IMR-90 (cell line): ENCODE measurements at regions not wholly inside any gene's neighbourhood (a gene's known extent, or its start where the extent isn't known, plus 50 kb on each side); places are given as distances from the start of the nearest gene placed in this dataset.

ENCODE experiments used
- ATAC-seq: fragments of 200-7000 bp; cut with Tn5 transposase; 2 replicates; pipeline ENCODE4 v1.9.1; 2020; ENCODE audit warnings: low read depth, mild to moderate bottlenecking, moderate library complexity
- BruUV-seq: library from RNA; stranded (reverse); fragments of 400-500 nt; replicated peaks from 2 replicates; lab custom pipeline; 2021; lab: Mats Ljungman, UMichigan
- CTCF ChIA-PET: fragments of 300-600 bp; formaldehyde crosslinking; extraction: SDS; loops from one replicate; lab custom pipeline; 2021; ENCODE audit warnings: antibody characterized with exemption; lab: Yijun Ruan, JAX
- POLR2A ChIA-PET: fragments of 300-600 bp; sonication (Branson Sonifier 250); formaldehyde crosslinking; loops from one replicate; lab custom pipeline; 2022; ENCODE audit warnings: antibody characterized with exemption; ENCODE audit not compliant: unreplicated experiment; lab: Charles Lee
- DNase-seq: peaks from one replicate; pipeline ENCODE4 v3.0.0; 2013
- H2AFZ ChIP-seq: replicated peaks from 2 replicates; pipeline ENCODE3; 2013; ENCODE audit warnings: low read length, mild to moderate bottlenecking; ENCODE audit not compliant: poor library complexity
- H2AK5ac ChIP-seq: 2 replicates; pipeline ENCODE4 v1.6.1; 2013; ENCODE audit warnings: low read depth, low read length, inconsistent platforms
- H2AK9ac ChIP-seq: replicated peaks from 2 replicates; pipeline ENCODE3; 2013; ENCODE audit warnings: mild to moderate bottlenecking, low read depth, low read length, moderate library complexity; ENCODE audit not compliant: poor library complexity
- H2BK120ac ChIP-seq: 2 replicates; pipeline ENCODE4 v1.6.1; 2013; ENCODE audit warnings: low read depth, low read length, inconsistent platforms
- H2BK15ac ChIP-seq: 3 replicates; pipeline ENCODE4 v1.6.1; 2013; ENCODE audit warnings: low read depth, low read length, inconsistent platforms
- H2BK20ac ChIP-seq: 2 replicates; pipeline ENCODE4 v1.6.1; 2013; ENCODE audit warnings: low read depth, mild to moderate bottlenecking, inconsistent platforms, low read length, moderate library complexity
- H2BK5ac ChIP-seq: 2 replicates; pipeline ENCODE4 v1.6.1; 2013; ENCODE audit warnings: mild to moderate bottlenecking, low read depth, low read length, inconsistent platforms; ENCODE audit not compliant: poor library complexity, severe bottlenecking
- H3K14ac ChIP-seq: replicated peaks from 2 replicates; pipeline ENCODE4 v1.6.1; 2013; ENCODE audit warnings: low read depth, low read length, inconsistent platforms
- H3K18ac ChIP-seq: 2 replicates; pipeline ENCODE4 v1.6.1; 2013; ENCODE audit warnings: low read depth, low read length, control low read depth
- H3K23ac ChIP-seq: 2 replicates; pipeline ENCODE4 v1.6.1; 2013; ENCODE audit warnings: low read depth, low read length, inconsistent platforms
- H3K27ac ChIP-seq: 2 replicates; pipeline ENCODE4 v1.5.1; 2013; ENCODE audit warnings: mild to moderate bottlenecking, control low read depth, low read length; ENCODE audit not compliant: insufficient read depth
- H3K27me3 ChIP-seq: 2 replicates; pipeline ENCODE4 v1.6.1; 2013; ENCODE audit warnings: low read length; ENCODE audit not compliant: control insufficient read depth, insufficient read depth
- H3K36me3 ChIP-seq: 2 replicates; pipeline ENCODE4 v1.6.1; 2013; ENCODE audit warnings: low read length, mixed read lengths; ENCODE audit not compliant: control insufficient read depth, insufficient read depth
- H3K4ac ChIP-seq: 2 replicates; pipeline ENCODE4 v1.6.1; 2013; ENCODE audit warnings: low read depth, low read length, inconsistent platforms
- H3K4me1 ChIP-seq: 2 replicates; pipeline ENCODE4 v1.6.1; 2013; ENCODE audit warnings: low read length, mixed read lengths; ENCODE audit not compliant: control insufficient read depth, insufficient read depth
- H3K4me2 ChIP-seq: 2 replicates; pipeline ENCODE4 v1.6.1; 2013; ENCODE audit warnings: low read depth, mild to moderate bottlenecking, control low read depth, low read length, moderate library complexity
- H3K4me3 ChIP-seq: 2 replicates; pipeline ENCODE4 v1.5.1; 2013; ENCODE audit warnings: low read depth, mild to moderate bottlenecking, control low read depth, low read length, moderate library complexity; ENCODE audit not compliant: insufficient read depth
- H3K56ac ChIP-seq: 2 replicates; pipeline ENCODE4 v1.6.1; 2013; ENCODE audit warnings: low read length, inconsistent platforms; ENCODE audit not compliant: insufficient read depth; ENCODE audit errors: extremely low read depth
- H3K79me1 ChIP-seq, 2 experiments: 2 replicates each; pipeline ENCODE4 v1.6.1; 2013; ENCODE audit warnings: low read length in 2 of 2, inconsistent platforms in 1 of 2, low read depth in 1 of 2
- H3K9ac ChIP-seq: 2 replicates; pipeline ENCODE4 v1.6.1; 2013; ENCODE audit warnings: low read depth, low read length, control low read depth
- H3K9me1 ChIP-seq: 2 replicates; pipeline ENCODE4 v1.6.1; 2013; ENCODE audit warnings: low read length, inconsistent platforms; ENCODE audit not compliant: insufficient read depth
- H3K9me3 ChIP-seq: 2 replicates; pipeline ENCODE4 v1.6.1; 2013; ENCODE audit warnings: low read length; ENCODE audit not compliant: control insufficient read depth, insufficient read depth
- H4K20me1 ChIP-seq: 2 replicates; pipeline ENCODE4 v1.6.1; 2013; ENCODE audit warnings: low read length, inconsistent platforms; ENCODE audit not compliant: insufficient read depth
- H4K5ac ChIP-seq: 2 replicates; pipeline ENCODE4 v1.6.1; 2013; ENCODE audit warnings: mild to moderate bottlenecking, low read depth, low read length, control low read depth
- H4K8ac ChIP-seq, 2 experiments: 2 replicates each; pipeline ENCODE4 v1.6.1; 2013; ENCODE audit warnings: low read depth in 2 of 2, low read length in 2 of 2, control low read depth in 1 of 2, inconsistent platforms in 1 of 2
- H4K91ac ChIP-seq: 2 replicates; pipeline ENCODE4 v1.6.1; 2013; ENCODE audit warnings: low read depth, low read length, inconsistent platforms; ENCODE audit not compliant: insufficient read depth
- MXI1 ChIP-seq: IDR thresholded peaks from 2 replicates; pipeline ENCODE4 v1.6.1; 2012; ENCODE audit warnings: low read depth, mild to moderate bottlenecking, low read length, moderate library complexity, borderline replicate concordance
- RFX5 ChIP-seq: IDR thresholded peaks from 2 replicates; pipeline ENCODE4 v1.8.0; 2012; ENCODE audit warnings: low read depth, mild to moderate bottlenecking, low read length, moderate library complexity
- WGBS, 2 experiments: methylation state at CpG; one replicate each; pipeline versions ENCODE4 v1.1.5 to v1.1.7; 2013; ENCODE audit warnings: missing lambda C conversion rate in 2 of 2; ENCODE audit not compliant: insufficient read length in 1 of 2; ENCODE audit errors: extremely low coverage in 2 of 2; 5-methylcytosine and 5-hydroxymethylcytosine counted together
- dilution Hi-C: fragments of 300-500 bp; cut with HindIII; formaldehyde crosslinking; loops from one replicate; pipeline ENCODE4 v1.14.3; 2018; ENCODE audit warnings: low sequenced_read_pairs; ENCODE audit not compliant: unreplicated experiment
- in situ Hi-C: fragments of 300-500 bp; cut with MboI; formaldehyde crosslinking; loops from 3 replicates; pipeline ENCODE4 v1.14.3; 2019; ENCODE audit warnings: low sequenced_read_pairs, inconsistent platforms, mixed read lengths
- intact Hi-C: fragments of 100-400 bp; cut with micrococcal nuclease; formaldehyde crosslinking; loops from 2 replicates; pipeline ENCODE4 v1.10.0; 2022
- TF ChIP-seq, protein P1 (sequence below): fragments of 150-350 bp; IDR thresholded peaks from 2 replicates; pipeline ENCODE4 v1.6.1; 2017; ENCODE audit warnings: mild to moderate bottlenecking, antibody characterized with exemption, low read length, low read depth

DNA sequence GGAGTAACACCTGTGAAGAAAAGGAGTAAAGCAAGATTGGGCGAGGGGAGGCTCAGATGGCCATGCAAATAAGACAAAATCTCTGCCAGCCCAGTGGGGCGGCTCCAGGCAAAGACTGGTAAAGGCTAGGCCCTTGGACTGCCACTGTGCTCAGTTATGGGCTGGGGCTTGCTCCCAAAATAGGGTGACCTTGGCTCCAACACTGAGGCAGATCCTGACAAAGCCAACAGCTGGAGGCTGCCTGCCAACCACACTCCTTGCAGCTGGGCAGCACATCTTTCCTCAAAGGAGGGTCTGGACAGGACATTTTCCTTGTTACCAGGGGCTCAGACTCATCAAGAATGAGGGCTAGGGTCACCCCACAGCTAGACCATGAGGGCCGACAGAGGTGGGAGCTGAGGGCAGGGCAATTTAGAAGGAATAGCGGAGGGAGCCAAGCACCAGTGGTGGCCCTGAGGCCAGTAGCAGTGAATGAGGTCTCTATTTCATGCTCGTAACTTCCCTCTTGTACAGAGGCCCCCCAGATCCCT, 86.1 kb downstream of the CHRD start:
- WGBS, 2 experiments, result 83% methylated on average over 2 of the region's 5 CpGs; no CpG with 5 or more reads in 1 of the 2 experiments
- DNase-seq (no peak), ATAC-seq (no peak)
- Histone ChIP-seq H2AK5ac (no peak overlapping the region), H3K27ac (no peak overlapping the region), H3K4me1 (peaks cover 4% of the 10 kb centered on the region; the same call in 1 of the 2 replicates), H2BK120ac (no peak overlapping the region), H3K36me3 (no peaks in the 10 kb centered on the region), H3K14ac (no peak overlapping the region), H2BK5ac (no peak overlapping the region), H3K4ac (no peak overlapping the region), H4K8ac (no peak overlapping the region), H2BK15ac (no peak overlapping the region), H3K79me1 (no peaks in the 10 kb centered on the region), H2AK9ac (no peak overlapping the region), H3K27me3 (peaks cover 7% of the 10 kb centered on the region), H3K9ac (no peak overlapping the region), H3K23ac (no peak overlapping the region), H3K9me1 (no peaks in the 10 kb centered on the region), H4K5ac (no peak overlapping the region), H4K91ac (no peak overlapping the region), H3K4me3 (no peak overlapping the region), H2BK20ac (no peak overlapping the region), H3K56ac (no peak overlapping the region), H3K4me2 (no peak overlapping the region), H2AFZ (peak overlapping the region; percentile 11), H3K18ac (no peak overlapping the region), H4K20me1 (no peaks in the 10 kb centered on the region), H3K9me3 (no peaks in the 10 kb centered on the region)
- dilution Hi-C loops, result no loop called here
- TF ChIP-seq MXI1, result no peak
- TF ChIP-seq, protein P1, sequence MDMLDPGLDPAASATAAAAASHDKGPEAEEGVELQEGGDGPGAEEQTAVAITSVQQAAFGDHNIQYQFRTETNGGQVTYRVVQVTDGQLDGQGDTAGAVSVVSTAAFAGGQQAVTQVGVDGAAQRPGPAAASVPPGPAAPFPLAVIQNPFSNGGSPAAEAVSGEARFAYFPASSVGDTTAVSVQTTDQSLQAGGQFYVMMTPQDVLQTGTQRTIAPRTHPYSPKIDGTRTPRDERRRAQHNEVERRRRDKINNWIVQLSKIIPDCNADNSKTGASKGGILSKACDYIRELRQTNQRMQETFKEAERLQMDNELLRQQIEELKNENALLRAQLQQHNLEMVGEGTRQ, result no peak
- TF ChIP-seq RFX5, result no peak
- in situ Hi-C loops, result no loop called here
- BruUV-seq, result no TSS peak
- CTCF ChIA-PET, result interaction anchor here (1.5 kb wide), 1 partner anchor 94 kb away, joined by 6 read pairs; no protein-coding TSS in a partner anchor
- intact Hi-C loops, result no loop called here
- POLR2A ChIA-PET, result no interaction called here
